Keratinocyte (primary cell): ENCODE measurements at regions not wholly inside any gene's neighbourhood (a gene's known extent, or its start where the extent isn't known, plus 50 kb on each side); places are given as distances from the start of the nearest gene placed in this dataset.

ENCODE experiments used
- DNase-seq: peaks from one replicate; pipeline ENCODE4 v3.0.0-alpha.2; 2011; ENCODE audit warnings: low read depth, missing footprints, low spot score
- FAIRE-seq: peaks from 2 replicates; lab custom pipeline; 2011; peaks lifted over from hg19 to GRCh38; lab: Jason Lieb, UNC
- H2AFZ ChIP-seq: 2 replicates; pipeline ENCODE4 v1.6.0; 2012; ENCODE audit warnings: low read length, control low read depth, inconsistent platforms; ENCODE audit not compliant: control insufficient read depth
- H3K27ac ChIP-seq: 2 replicates; pipeline ENCODE4 v1.5.1; 2011; ENCODE audit warnings: low read length; ENCODE audit not compliant: control insufficient read depth, insufficient read depth
- H3K27me3 ChIP-seq: 3 replicates; pipeline ENCODE4 v1.6.0; 2011; ENCODE audit warnings: low read length; ENCODE audit not compliant: control insufficient read depth, insufficient read depth; ENCODE audit errors: extremely low read depth
- H3K36me3 ChIP-seq, 2 experiments: 2 replicates in 1 of 2; 3 replicates in 1 of 2; pipeline ENCODE4 v1.5.1; 2011; ENCODE audit warnings: low read length in 2 of 2, mild to moderate bottlenecking in 1 of 2; ENCODE audit not compliant: control insufficient read depth in 2 of 2, insufficient read depth in 2 of 2; ENCODE audit errors: extremely low read depth in 1 of 2
- H3K4me1 ChIP-seq: 3 replicates; pipeline ENCODE4 v1.5.1; 2011; ENCODE audit warnings: low read length; ENCODE audit not compliant: control insufficient read depth, insufficient read depth; ENCODE audit errors: extremely low read depth
- H3K4me2 ChIP-seq: 3 replicates; pipeline ENCODE4 v1.6.0; 2011; ENCODE audit warnings: low read depth, low read length; ENCODE audit not compliant: control insufficient read depth, insufficient read depth; ENCODE audit errors: extremely low read depth
- H3K4me3 ChIP-seq, 3 experiments: fragments of 200-600 bp in 1 of 3; sonication (generic) in 1 of 3; 2 replicates in 2 of 3; 3 replicates in 1 of 3; pipeline ENCODE4 v1.5.1; 2011 to 2016; ENCODE audit warnings: low read length in 3 of 3, mild to moderate bottlenecking in 3 of 3, control low read depth in 2 of 3, inconsistent platforms in 1 of 3, low read depth in 1 of 3, mixed read lengths in 1 of 3, mixed run types in 1 of 3, moderate library complexity in 1 of 3; ENCODE audit not compliant: control insufficient read depth in 2 of 3, insufficient read depth in 2 of 3; ENCODE audit errors: extremely low read depth in 1 of 3
- H3K79me2 ChIP-seq: 2 replicates; pipeline ENCODE4 v1.6.0; 2012; ENCODE audit warnings: low read length; ENCODE audit not compliant: control insufficient read depth, insufficient read depth
- H3K9ac ChIP-seq: 3 replicates; pipeline ENCODE4 v1.6.0; 2011; ENCODE audit warnings: low read length; ENCODE audit not compliant: control insufficient read depth, insufficient read depth; ENCODE audit errors: extremely low read depth
- H3K9me1 ChIP-seq: 3 replicates; pipeline ENCODE4 v1.6.0; 2011; ENCODE audit warnings: low read length; ENCODE audit not compliant: control insufficient read depth, insufficient read depth; ENCODE audit errors: extremely low read depth
- H3K9me3 ChIP-seq: 2 replicates; pipeline ENCODE4 v1.5.1; 2012; ENCODE audit warnings: low read depth, low read length; ENCODE audit not compliant: control insufficient read depth
- H4K20me1 ChIP-seq: 3 replicates; pipeline ENCODE4 v1.6.0; 2011; ENCODE audit warnings: low read length; ENCODE audit not compliant: control insufficient read depth, insufficient read depth; ENCODE audit errors: extremely low read depth
- EZH2 ChIP-seq: IDR thresholded peaks from one replicate; pipeline ENCODE4 v1.6.1; 2012; ENCODE audit warnings: inconsistent platforms, mild to moderate bottlenecking, low read length, moderate library complexity
- dilution Hi-C: fragments of 300-500 bp; cut with MboI; formaldehyde crosslinking; loops from one replicate; pipeline ENCODE4 v1.7.0; 2020; ENCODE audit warnings: low sequenced_read_pairs; ENCODE audit not compliant: extremely low pct_ligation_motif_present
- TF ChIP-seq, protein P1 (sequence below), 3 experiments: IDR thresholded peaks in 1 of 3; conservative IDR thresholded peaks in 1 of 3; optimal IDR thresholded peaks in 1 of 3; 2 replicates in 2 of 3; 3 replicates in 1 of 3; pipeline versions ENCODE3 to v1.5.1; 2011; ENCODE audit warnings: low read length in 3 of 3, mild to moderate bottlenecking in 3 of 3, moderate library complexity in 2 of 3, control low read depth in 1 of 3, inconsistent platforms in 1 of 3; ENCODE audit not compliant: insufficient read depth in 2 of 3; ENCODE audit errors: extremely low read depth in 1 of 3

- no peak overlapping the region for H2AFZ ChIP-seq
- H3K4me1 ChIP-seq, result no peaks in the 10 kb centered on the region
- no peak for FAIRE-seq
- H4K20me1 ChIP-seq, result no peaks in the 10 kb centered on the region
- no peak overlapping the region for H3K27ac ChIP-seq
- H3K9me1 ChIP-seq, result no peaks in the 10 kb centered on the region
- TF ChIP-seq, protein P1, sequence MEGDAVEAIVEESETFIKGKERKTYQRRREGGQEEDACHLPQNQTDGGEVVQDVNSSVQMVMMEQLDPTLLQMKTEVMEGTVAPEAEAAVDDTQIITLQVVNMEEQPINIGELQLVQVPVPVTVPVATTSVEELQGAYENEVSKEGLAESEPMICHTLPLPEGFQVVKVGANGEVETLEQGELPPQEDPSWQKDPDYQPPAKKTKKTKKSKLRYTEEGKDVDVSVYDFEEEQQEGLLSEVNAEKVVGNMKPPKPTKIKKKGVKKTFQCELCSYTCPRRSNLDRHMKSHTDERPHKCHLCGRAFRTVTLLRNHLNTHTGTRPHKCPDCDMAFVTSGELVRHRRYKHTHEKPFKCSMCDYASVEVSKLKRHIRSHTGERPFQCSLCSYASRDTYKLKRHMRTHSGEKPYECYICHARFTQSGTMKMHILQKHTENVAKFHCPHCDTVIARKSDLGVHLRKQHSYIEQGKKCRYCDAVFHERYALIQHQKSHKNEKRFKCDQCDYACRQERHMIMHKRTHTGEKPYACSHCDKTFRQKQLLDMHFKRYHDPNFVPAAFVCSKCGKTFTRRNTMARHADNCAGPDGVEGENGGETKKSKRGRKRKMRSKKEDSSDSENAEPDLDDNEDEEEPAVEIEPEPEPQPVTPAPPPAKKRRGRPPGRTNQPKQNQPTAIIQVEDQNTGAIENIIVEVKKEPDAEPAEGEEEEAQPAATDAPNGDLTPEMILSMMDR (optimal IDR thresholded peaks at IDR 0.05 in 1 of 3, IDR thresholded peaks at IDR 0.05 in 1 of 3, conservative IDR thresholded peaks at IDR 0.05 in 1 of 3; ENCODE audit: extremely low read depth in 1 of 3, insufficient read depth in 2 of 3, low read length in 3 of 3), result no peak
- no peak for TF ChIP-seq EZH2
- dilution Hi-C loops, result no loop called here
- no peaks in the 10 kb centered on the region for H3K36me3 ChIP-seq
- H3K9me3 ChIP-seq, result no peaks in the 10 kb centered on the region
- no peak overlapping the region for H3K4me3 ChIP-seq
- H3K79me2 ChIP-seq, result no peaks in the 10 kb centered on the region
- H3K9ac ChIP-seq, result no peak overlapping the region
- H3K27me3 ChIP-seq, result no peaks in the 10 kb centered on the region
- no peak for DNase-seq
- H3K4me2 ChIP-seq, result no peak overlapping the region
Observed at GRCh38 chr10:128337860-128338378, 211.7 kb upstream of the MKI67 start.

DNA sequence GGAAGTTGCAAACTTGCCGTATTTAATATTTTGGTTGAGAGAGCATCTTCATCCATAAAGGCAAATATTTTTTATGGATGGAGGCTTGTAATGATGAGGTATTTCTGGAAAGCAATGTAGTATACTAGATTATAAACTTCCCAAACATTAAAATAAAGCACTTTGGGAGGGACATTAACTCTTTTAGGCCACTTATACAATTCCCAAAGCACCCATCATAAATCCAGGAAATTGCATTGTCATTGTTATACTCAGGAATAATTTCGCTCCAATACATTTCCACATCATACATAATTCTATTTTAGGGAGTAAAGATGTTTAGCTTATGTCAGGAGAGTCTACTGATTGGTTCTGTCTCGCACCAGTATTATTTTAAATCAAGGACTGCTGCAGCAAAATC is 212.7 kb upstream of the MKI67 start:
- H2AFZ ChIP-seq, result no peak overlapping the region
- H3K79me2 ChIP-seq, result no peaks in the 10 kb centered on the region
- dilution Hi-C loops, result no loop called here
- no peaks in the 10 kb centered on the region for H3K36me3 ChIP-seq
- DNase-seq, result no peak
- H3K9me3 ChIP-seq, result no peaks in the 10 kb centered on the region
- no peak for FAIRE-seq
- no peak overlapping the region for H3K9ac ChIP-seq
- TF ChIP-seq, protein P1 (optimal IDR thresholded peaks at IDR 0.05 in 1 of 3, IDR thresholded peaks at IDR 0.05 in 1 of 3, conservative IDR thresholded peaks at IDR 0.05 in 1 of 3; ENCODE audit: extremely low read depth in 1 of 3, insufficient read depth in 2 of 3, low read length in 3 of 3), result no peak
- TF ChIP-seq EZH2, result no peak
- no peak overlapping the region for H3K27ac ChIP-seq
- no peak overlapping the region for H3K4me3 ChIP-seq
- no peaks in the 10 kb centered on the region for H3K27me3 ChIP-seq
- no peak overlapping the region for H3K4me2 ChIP-seq
- no peaks in the 10 kb centered on the region for H3K9me1 ChIP-seq
- no peaks in the 10 kb centered on the region for H4K20me1 ChIP-seq
- no peaks in the 10 kb centered on the region for H3K4me1 ChIP-seq
